ENCODE measurements at regions not wholly inside any gene's neighbourhood (a gene's known extent, or its start where the extent isn't known, plus 50 kb on each side); places are given as distances from the start of the nearest gene placed in this dataset.

DNA sequence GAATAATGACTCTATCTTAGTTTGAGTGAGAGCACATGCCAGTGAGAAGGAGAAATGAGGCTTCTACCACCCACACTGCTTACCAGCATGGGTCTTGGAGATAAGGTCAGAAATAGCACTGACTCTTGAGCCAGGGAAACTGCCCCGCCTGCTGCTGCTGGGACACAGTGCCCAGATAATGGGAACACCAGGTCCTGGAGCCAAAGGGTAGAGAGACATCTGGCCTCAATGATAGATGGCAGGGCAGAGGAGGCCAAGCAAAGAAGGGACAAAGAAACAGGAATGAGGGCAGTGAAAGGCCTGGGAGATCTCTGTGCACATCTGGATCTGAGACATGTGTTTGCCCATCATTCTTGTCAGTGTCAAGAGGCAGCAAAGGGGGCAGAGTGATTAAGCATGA is 97.4 kb downstream of the MIS18A start:
- H3K27me3 Mint-ChIP-seq (ENCODE audit: insufficient read depth, unreplicated experiment) = peaks cover 42% of the 10 kb centered on the region
- intact Hi-C loops (cut with micrococcal nuclease; ENCODE audit: unreplicated experiment) = no loop called here
- BruUV-seq (replicated peaks) = no TSS peak
- no peaks in the 10 kb centered on the region for H3K4me1 ChIP-seq
- H3K9me3 Mint-ChIP-seq (ENCODE audit: unreplicated experiment) = no peaks in the 10 kb centered on the region
- no peaks in the 10 kb centered on the region for H3K36me3 ChIP-seq (ENCODE audit: control insufficient read depth, insufficient read depth, low read length)
- H3K27ac Mint-ChIP-seq (ENCODE audit: unreplicated experiment) = no peak overlapping the region
- CTCF ChIA-PET = no interaction called here
- no peak for DNase-seq
- no peaks in the 10 kb centered on the region for H3K9me3 ChIP-seq
- TF ChIP-seq, protein P1, sequence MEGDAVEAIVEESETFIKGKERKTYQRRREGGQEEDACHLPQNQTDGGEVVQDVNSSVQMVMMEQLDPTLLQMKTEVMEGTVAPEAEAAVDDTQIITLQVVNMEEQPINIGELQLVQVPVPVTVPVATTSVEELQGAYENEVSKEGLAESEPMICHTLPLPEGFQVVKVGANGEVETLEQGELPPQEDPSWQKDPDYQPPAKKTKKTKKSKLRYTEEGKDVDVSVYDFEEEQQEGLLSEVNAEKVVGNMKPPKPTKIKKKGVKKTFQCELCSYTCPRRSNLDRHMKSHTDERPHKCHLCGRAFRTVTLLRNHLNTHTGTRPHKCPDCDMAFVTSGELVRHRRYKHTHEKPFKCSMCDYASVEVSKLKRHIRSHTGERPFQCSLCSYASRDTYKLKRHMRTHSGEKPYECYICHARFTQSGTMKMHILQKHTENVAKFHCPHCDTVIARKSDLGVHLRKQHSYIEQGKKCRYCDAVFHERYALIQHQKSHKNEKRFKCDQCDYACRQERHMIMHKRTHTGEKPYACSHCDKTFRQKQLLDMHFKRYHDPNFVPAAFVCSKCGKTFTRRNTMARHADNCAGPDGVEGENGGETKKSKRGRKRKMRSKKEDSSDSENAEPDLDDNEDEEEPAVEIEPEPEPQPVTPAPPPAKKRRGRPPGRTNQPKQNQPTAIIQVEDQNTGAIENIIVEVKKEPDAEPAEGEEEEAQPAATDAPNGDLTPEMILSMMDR (IDR thresholded peaks at IDR 0.05; ENCODE audit: insufficient read depth in 1 of 2, low read depth in 1 of 2, low read length in 1 of 2, severe bottlenecking in 1 of 2, unreplicated experiment in 1 of 2) = no peak
- no peak overlapping the region for H3K4me3 Mint-ChIP-seq (ENCODE audit: unreplicated experiment)
- POLR2A ChIA-PET = no interaction called here
- no peaks in the 10 kb centered on the region; the same call in 1 of the 2 replicates for H3K27me3 ChIP-seq (replicated peaks; ENCODE audit: control insufficient read depth, insufficient read depth, low read length)
- no peaks in the 10 kb centered on the region for H3K36me3 Mint-ChIP-seq (ENCODE audit: insufficient read depth, unreplicated experiment)
- no peaks in the 10 kb centered on the region for H3K4me1 Mint-ChIP-seq (ENCODE audit: low read depth, unreplicated experiment)
- H3K4me3 ChIP-seq (ENCODE audit: low read depth, low read length) = no peak overlapping the region

DNA sequence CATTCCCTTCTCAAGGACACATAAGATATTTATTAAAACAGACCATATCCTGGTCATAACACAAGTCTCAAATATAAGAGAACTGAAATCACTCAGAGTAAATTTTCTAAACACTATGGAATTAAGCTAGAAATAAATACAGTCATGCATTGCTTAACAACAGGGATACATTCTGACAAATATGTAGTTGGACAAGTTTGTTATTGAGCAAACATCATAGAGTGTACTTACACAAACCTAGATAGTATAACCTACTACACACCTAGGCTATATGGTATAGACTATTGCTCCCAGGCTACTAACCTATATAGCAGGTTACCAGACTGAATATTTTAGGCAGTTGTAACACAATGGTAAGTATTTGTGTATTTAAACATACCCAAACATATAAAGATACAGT is 104.0 kb downstream of the MIS18A start:
- Mint-ChIP-seq H3K27me3 (ENCODE audit: insufficient read depth, unreplicated experiment) (peaks cover 19% of the 10 kb centered on the region), H3K27ac (ENCODE audit: unreplicated experiment) (no peak overlapping the region), H3K4me1 (ENCODE audit: low read depth, unreplicated experiment) (no peaks in the 10 kb centered on the region), H3K9me3 (ENCODE audit: unreplicated experiment) (no peaks in the 10 kb centered on the region), H3K36me3 (ENCODE audit: insufficient read depth, unreplicated experiment) (no peaks in the 10 kb centered on the region), H3K4me3 (ENCODE audit: unreplicated experiment) (no peak overlapping the region)
- Histone ChIP-seq H3K9me3 (no peaks in the 10 kb centered on the region), H3K4me1 (no peaks in the 10 kb centered on the region), H3K4me3 (ENCODE audit: low read depth, low read length) (no peak overlapping the region), H3K36me3 (ENCODE audit: control insufficient read depth, insufficient read depth, low read length) (no peaks in the 10 kb centered on the region), H3K27me3 (replicated peaks; ENCODE audit: control insufficient read depth, insufficient read depth, low read length) (no peaks in the 10 kb centered on the region)
- ChIA-PET CTCF (no interaction called here), POLR2A (no interaction called here)
- TF ChIP-seq, protein P1 (IDR thresholded peaks at IDR 0.05; ENCODE audit: insufficient read depth in 1 of 2, low read depth in 1 of 2, low read length in 1 of 2, severe bottlenecking in 1 of 2, unreplicated experiment in 1 of 2) = no peak
- intact Hi-C loops (cut with micrococcal nuclease; ENCODE audit: unreplicated experiment) = no loop called here
- BruUV-seq (replicated peaks) = no TSS peak
- no peak for DNase-seq

DNA sequence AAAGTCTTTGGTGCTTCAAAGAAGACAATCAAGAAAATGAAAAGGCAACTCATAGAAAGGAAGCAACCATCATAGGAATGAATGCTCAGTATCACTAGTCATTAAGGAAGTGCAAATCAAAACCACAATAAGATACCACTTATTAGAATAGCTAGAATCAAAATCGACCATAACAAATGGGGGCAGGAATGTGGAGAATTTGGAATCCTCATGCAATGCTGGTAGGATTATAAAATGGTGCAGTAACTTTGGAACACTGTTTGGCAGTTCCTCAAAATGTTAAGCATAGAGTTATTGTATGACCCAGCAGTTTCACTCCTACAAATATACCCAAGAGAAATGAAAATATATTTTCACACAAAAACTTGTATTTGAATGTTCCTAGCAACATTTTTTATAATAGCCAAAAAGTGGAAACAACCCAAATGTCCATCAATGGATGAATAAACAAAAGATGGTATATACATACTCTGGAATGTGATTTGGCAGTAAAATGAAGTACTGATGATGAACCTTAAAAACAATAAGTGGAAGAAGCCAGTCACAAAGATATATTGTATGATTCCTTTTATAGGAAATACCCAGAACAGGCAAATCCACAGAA is 105.6 kb downstream of the MIS18A start:
- no peaks in the 10 kb centered on the region for H3K36me3 Mint-ChIP-seq (ENCODE audit: insufficient read depth, unreplicated experiment)
- H3K9me3 Mint-ChIP-seq (ENCODE audit: unreplicated experiment) = no peaks in the 10 kb centered on the region
- POLR2A ChIA-PET = no interaction called here
- CTCF ChIA-PET = no interaction called here
- peaks cover 13% of the 10 kb centered on the region for H3K27me3 Mint-ChIP-seq (ENCODE audit: insufficient read depth, unreplicated experiment)
- TF ChIP-seq, protein P1 (IDR thresholded peaks at IDR 0.05; ENCODE audit: insufficient read depth in 1 of 2, low read depth in 1 of 2, low read length in 1 of 2, severe bottlenecking in 1 of 2, unreplicated experiment in 1 of 2) = no peak
- H3K4me3 Mint-ChIP-seq (ENCODE audit: unreplicated experiment) = no peak overlapping the region
- H3K36me3 ChIP-seq (ENCODE audit: control insufficient read depth, insufficient read depth, low read length) = no peaks in the 10 kb centered on the region
- DNase-seq = no peak
- no peak overlapping the region for H3K27ac Mint-ChIP-seq (ENCODE audit: unreplicated experiment)
- H3K9me3 ChIP-seq = no peaks in the 10 kb centered on the region
- no peak overlapping the region for H3K4me3 ChIP-seq (ENCODE audit: low read depth, low read length)
- no TSS peak for BruUV-seq (replicated peaks)
- H3K4me1 Mint-ChIP-seq (ENCODE audit: low read depth, unreplicated experiment) = no peaks in the 10 kb centered on the region
- no peaks in the 10 kb centered on the region for H3K4me1 ChIP-seq
- intact Hi-C loops (cut with micrococcal nuclease; ENCODE audit: unreplicated experiment) = no loop called here
- no peaks in the 10 kb centered on the region for H3K27me3 ChIP-seq (replicated peaks; ENCODE audit: control insufficient read depth, insufficient read depth, low read length)
